ENCODE measurements at regions not wholly inside any gene's neighbourhood (a gene's known extent, or its start where the extent isn't known, plus 50 kb on each side); places are given as distances from the start of the nearest gene placed in this dataset.

DNA sequence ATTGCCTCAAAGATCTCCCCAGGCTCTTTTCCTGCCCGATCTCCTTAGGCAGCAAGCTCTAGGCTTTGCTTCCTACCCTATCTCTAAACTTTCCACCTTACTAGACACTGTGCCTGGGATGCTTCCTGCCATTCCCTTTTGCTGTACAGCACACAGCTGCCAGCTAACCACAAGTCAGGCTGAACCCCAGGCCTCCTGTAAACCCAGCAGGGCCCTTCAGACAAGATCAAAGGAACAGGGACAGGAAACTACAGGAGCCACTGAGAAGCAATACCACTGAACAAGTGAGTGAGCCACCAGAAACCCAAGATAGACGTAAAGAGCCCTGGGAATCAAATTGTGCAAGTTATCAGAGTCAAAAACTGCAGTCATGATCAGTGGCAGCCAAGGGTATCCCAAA, 180.7 kb downstream of the SUCLG1 start:
- Histone ChIP-seq H3K9me3 (ENCODE audit: control insufficient read depth, insufficient read depth, low read length) (no peaks in the 10 kb centered on the region), H3K36me3 (ENCODE audit: insufficient read depth, low read length) (no peaks in the 10 kb centered on the region), H3K9ac (ENCODE audit: low read depth, low read length) (no peak overlapping the region), H3K4me1 (ENCODE audit: insufficient read depth, low read length) (no peaks in the 10 kb centered on the region)

DNA sequence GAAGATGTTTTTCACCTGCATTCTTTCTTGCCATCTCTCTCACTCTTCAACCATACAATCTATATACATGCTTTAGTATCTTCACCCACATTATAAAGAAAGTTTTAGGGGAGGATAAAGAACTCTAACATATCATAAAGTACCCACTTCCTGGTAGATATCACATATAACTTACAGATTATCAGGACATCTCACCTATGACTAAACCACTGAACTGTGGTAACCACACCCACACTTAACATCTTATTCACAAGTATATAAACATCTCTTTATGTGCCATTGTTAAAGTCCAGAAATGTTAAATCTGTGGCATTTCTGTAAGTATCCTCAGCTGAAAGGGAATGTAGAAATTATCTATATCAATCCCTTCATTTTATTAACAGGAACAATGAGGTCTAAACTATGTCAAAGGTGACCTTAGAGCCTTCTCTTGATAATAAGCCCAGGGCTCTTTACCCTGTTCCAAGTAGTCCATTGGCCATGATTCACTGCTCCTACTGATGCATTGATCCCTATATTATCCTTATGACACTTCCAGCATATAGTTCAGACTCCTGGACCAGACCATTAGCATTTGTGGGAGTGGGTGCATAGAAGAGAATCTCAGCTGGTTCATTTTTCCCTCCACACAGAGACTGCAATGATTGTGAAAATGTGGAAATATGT, 182.4 kb downstream of the SUCLG1 start:
- H3K9me3 ChIP-seq (ENCODE audit: control insufficient read depth, insufficient read depth, low read length): no peaks in the 10 kb centered on the region
- H3K4me1 ChIP-seq (ENCODE audit: insufficient read depth, low read length): no peaks in the 10 kb centered on the region
- H3K9ac ChIP-seq (ENCODE audit: low read depth, low read length): no peak overlapping the region
- H3K36me3 ChIP-seq (ENCODE audit: insufficient read depth, low read length): no peaks in the 10 kb centered on the region

DNA sequence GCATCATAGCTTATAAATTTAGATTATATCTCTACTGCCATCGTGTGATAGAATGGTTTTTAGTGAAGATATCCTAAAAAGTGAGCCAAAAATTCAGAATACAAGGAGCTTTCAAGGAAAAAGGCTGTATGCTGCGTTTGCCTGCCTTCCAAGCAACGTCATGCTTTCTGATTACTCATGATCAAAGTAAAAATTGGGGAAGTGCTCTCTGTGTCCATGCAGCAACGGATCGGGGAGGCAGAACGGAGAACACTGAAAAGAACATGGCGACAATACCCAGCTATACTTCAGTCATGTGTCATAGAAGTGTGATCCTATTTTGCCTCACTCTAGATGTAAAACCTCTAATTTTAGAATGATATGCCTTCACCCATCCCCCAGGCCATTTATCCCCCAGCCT, 185.7 kb downstream of the SUCLG1 start:
- Histone ChIP-seq H3K9me3 (ENCODE audit: control insufficient read depth, insufficient read depth, low read length) (no peaks in the 10 kb centered on the region), H3K4me1 (ENCODE audit: insufficient read depth, low read length) (no peaks in the 10 kb centered on the region)

DNA sequence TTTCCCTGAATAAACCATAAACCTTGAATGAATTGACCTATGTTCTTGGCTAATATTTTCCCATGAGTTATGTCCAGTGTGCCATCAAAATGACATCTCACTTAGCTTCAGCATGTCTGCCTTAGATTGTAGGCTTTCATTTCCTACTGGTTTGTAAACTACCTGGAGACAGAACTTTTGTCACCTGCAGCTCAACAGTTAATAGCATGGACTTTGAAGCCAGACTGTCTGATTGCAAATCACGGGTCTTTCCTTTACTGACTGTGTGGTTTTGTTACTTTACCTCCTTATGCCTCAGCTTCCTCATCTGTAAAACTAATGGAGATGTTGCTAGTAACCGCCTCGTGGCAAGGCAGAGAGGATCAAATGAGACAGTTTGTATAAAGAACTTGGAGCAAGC, 187.1 kb downstream of the SUCLG1 start:
- Histone ChIP-seq H3K36me3 (ENCODE audit: insufficient read depth, low read length) (no peaks in the 10 kb centered on the region), H3K9me3 (ENCODE audit: control insufficient read depth, insufficient read depth, low read length) (no peaks in the 10 kb centered on the region), H3K9ac (ENCODE audit: low read depth, low read length) (no peak overlapping the region), H3K4me1 (ENCODE audit: insufficient read depth, low read length) (no peaks in the 10 kb centered on the region)

More for the DNA sequence above, 185.7 kb downstream of the SUCLG1 start:
- Histone ChIP-seq H3K9ac (ENCODE audit: low read depth, low read length) (no peak overlapping the region), H3K36me3 (ENCODE audit: insufficient read depth, low read length) (no peaks in the 10 kb centered on the region)

DNA sequence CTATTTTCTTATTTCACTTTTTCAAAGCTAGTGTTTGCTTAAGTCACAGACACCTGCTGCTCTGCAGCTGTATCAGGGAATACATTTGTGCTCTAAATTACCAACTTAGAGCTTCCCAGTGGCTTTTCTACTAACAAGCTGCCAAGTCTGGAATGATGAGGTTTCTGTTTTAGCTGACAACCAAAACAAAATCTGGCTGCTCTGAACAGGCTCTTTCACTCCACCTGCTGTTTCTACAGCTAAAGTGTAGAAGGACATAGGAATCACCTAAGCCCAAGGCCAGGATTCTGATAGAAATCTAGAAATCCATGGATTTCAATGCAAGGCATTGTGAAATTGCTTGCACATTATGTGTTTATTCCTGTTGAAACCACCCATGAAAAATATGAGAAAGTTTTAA, 201.2 kb downstream of the SUCLG1 start:
- Histone ChIP-seq H3K36me3 (ENCODE audit: insufficient read depth, low read length) (no peaks in the 10 kb centered on the region), H3K4me1 (ENCODE audit: insufficient read depth, low read length) (no peaks in the 10 kb centered on the region), H3K9ac (ENCODE audit: low read depth, low read length) (no peak overlapping the region), H3K9me3 (ENCODE audit: control insufficient read depth, insufficient read depth, low read length) (no peaks in the 10 kb centered on the region)

DNA sequence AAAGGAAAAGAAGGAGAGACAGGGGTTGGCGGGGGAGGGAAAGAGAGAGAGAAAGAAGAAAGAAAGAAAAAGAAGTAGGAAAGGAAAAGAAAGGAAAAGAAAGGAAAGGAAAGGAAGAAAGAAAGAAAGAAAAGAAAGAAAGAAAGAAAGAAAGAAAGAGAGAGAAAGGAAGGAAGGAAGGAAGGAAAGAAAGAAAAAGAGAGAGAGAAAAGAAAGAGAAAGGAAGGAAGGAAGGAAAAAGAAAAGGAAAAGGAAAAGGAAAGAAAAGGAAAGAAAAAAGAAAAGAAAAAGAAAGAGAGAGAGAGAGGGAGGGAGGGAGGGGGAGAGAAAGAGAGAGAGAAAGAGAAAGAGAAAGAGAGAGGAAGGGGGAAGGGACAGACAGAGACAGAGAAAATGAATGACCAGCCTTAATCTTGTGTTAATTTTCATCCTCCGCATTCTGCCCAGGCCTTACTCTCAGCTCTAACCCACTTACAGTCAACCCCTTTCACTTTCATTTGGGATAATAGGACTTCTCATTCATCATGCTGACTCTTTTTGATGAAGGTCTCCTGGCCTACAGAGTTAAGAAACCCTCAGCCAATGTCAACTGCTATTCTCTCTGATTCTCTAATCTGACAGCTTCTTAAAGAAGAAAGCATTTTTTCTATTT, 207.3 kb downstream of the SUCLG1 start:
- Histone ChIP-seq H3K9me3 (ENCODE audit: control insufficient read depth, insufficient read depth, low read length) (no peaks in the 10 kb centered on the region), H3K9ac (ENCODE audit: low read depth, low read length) (no peak overlapping the region), H3K36me3 (ENCODE audit: insufficient read depth, low read length) (no peaks in the 10 kb centered on the region), H3K4me1 (ENCODE audit: insufficient read depth, low read length) (no peaks in the 10 kb centered on the region)

DNA sequence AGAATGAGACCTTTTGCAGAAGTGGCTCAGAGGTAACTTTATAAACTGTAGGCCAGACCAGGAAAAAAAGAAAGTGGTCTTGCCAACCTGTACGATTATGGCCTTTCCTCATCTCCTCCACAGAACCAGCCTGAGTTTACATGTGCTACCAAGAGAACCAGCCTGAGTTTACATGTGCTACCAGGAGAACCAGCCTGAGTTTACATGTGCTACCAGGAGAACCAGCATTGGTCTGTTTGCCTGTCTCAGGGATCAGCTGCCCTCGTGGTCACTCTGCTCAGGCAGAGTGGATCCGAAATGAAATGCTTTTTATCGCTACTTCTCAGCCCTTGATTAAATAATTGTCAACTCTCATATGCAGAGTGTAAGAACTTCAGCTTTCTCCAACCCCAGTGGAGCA, 209.9 kb downstream of the SUCLG1 start:
- Histone ChIP-seq H3K9me3 (ENCODE audit: control insufficient read depth, insufficient read depth, low read length) (no peaks in the 10 kb centered on the region), H3K4me1 (ENCODE audit: insufficient read depth, low read length) (no peaks in the 10 kb centered on the region), H3K36me3 (ENCODE audit: insufficient read depth, low read length) (no peaks in the 10 kb centered on the region), H3K9ac (ENCODE audit: low read depth, low read length) (no peak overlapping the region)

DNA sequence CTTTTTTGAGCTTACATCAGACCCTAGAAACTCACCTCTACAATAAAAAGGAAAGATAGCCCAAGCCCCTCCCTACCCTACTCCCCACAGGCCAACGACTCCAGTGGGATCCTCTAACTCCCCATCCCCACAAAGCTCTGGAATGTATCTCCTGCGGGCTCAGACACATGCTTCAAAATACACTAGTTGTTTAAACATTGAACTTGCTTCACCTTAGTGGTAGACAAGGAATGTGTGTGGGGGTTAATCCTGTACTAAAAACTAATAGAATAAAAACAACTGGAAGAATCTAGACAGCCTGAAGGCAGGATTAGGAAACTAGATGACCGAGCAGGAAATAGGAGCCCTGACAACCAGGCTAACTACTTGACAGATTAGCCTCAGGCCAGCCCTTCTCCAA, 211.5 kb downstream of the SUCLG1 start:
- Histone ChIP-seq H3K4me1 (ENCODE audit: insufficient read depth, low read length) (no peaks in the 10 kb centered on the region), H3K9me3 (ENCODE audit: control insufficient read depth, insufficient read depth, low read length) (no peaks in the 10 kb centered on the region), H3K9ac (ENCODE audit: low read depth, low read length) (no peak overlapping the region), H3K36me3 (ENCODE audit: insufficient read depth, low read length) (no peaks in the 10 kb centered on the region)

DNA sequence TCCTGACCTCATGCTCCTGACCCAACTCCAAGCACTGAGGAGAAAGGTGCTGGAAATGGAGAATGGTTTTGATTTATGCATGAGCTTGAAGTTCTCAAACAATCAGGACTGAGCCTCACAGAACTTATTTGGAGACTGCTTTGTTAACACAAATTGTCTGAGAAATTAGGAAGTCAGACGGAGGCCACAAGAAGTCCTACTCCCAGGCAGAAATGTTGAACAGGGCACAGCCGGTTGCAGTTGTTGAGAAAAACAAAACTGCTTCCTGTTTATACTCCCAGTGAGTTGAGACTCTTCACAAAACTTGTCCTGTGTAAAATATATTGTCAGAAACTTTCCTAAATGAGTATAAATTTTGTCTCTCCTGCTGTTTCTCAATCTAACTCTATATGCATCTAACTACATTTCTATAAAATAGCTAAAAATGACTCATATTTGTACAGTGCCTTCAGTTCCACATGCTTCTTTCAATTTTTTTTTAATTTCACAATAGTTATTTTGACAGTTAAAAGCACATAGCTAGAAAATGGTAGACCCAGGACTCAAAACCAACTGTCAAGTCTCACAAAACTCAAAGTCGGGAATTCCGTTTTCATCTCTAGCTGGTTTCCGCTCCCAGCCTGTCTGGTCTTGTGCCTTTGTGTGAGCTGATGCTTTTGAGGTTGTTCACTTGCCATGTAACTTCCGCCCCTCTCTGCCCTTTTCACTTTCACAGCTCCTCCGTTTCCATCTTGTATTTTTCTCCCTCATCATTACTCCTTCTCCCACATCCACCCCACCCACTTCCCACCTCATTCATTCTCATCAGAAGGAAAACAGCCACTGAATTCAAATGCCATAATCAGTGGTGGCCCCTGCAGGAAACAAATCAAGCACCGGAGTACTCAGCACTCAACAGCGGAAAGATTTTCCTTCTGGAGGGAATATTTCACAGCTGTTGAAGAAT, 215.0 kb downstream of the SUCLG1 start:
- Histone ChIP-seq H3K36me3 (ENCODE audit: insufficient read depth, low read length) (no peaks in the 10 kb centered on the region), H3K9ac (ENCODE audit: low read depth, low read length) (no peak overlapping the region), H3K4me1 (ENCODE audit: insufficient read depth, low read length) (no peaks in the 10 kb centered on the region), H3K9me3 (ENCODE audit: control insufficient read depth, insufficient read depth, low read length) (no peaks in the 10 kb centered on the region)

DNA sequence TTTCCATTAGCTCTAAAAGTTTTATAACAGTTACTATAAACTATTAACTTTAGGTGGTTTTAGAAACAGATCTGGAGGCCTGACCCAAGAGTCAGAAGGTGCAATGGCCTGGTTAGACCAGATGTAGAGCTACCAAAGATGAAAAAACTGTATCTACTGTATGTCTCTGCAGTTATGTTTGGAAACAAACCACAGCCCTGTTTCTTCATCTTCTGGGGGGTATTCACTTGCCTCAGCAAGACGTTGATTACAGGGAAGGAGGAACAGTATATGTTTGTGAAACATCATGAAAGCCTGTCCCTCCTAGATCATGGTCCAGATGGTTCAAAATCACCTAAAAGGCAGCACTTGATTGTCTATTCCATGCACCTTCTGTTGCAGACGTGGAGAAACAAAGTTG, 220.2 kb downstream of the SUCLG1 start:
- H3K36me3 ChIP-seq (ENCODE audit: insufficient read depth, low read length): no peaks in the 10 kb centered on the region
- H3K9me3 ChIP-seq (ENCODE audit: control insufficient read depth, insufficient read depth, low read length): no peaks in the 10 kb centered on the region
- H3K4me1 ChIP-seq (ENCODE audit: insufficient read depth, low read length): no peaks in the 10 kb centered on the region
- no peak overlapping the region for H3K9ac ChIP-seq (ENCODE audit: low read depth, low read length)

DNA sequence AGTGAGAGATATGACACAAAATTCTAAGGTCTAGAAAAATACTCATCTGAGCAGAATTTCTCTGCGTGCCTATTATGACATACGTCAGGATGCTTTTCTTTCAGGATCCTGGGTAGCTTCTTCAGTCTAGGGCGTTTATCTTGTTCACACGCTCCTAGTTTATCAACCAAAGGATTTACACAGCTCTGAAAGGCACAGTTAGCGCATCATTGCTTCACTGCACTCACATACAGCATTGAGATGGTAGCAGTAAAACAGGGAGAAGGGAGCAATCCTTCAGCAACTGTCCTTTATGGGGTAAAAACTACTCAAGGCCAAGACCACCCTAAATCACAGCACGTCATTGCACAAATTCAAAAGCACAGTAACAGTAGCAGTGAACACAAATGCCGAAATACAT, 222.8 kb downstream of the SUCLG1 start:
- Histone ChIP-seq H3K9me3 (ENCODE audit: control insufficient read depth, insufficient read depth, low read length) (no peaks in the 10 kb centered on the region), H3K9ac (ENCODE audit: low read depth, low read length) (no peak overlapping the region), H3K36me3 (ENCODE audit: insufficient read depth, low read length) (no peaks in the 10 kb centered on the region), H3K4me1 (ENCODE audit: insufficient read depth, low read length) (no peaks in the 10 kb centered on the region)

DNA sequence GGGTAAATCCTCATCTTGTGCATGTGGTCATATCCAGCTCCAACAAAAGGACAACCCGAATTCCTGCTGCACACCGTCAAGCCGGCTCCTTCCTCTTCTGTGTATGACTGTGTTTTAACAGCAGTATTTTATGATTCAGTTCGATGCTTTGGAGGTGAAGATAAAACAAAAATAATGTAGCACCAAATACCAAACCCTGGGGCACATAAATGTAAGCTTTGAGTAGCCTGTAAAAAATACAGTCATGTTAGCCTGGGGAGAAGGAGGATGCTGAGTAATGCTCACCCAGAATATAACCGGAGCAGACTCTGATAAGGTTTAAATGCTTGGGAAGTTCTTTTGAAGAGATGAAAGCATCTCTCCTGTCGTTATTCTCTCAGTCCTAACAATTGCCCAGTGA, 225.0 kb downstream of the SUCLG1 start:
- Histone ChIP-seq H3K4me1 (ENCODE audit: insufficient read depth, low read length) (no peaks in the 10 kb centered on the region), H3K9ac (ENCODE audit: low read depth, low read length) (no peak overlapping the region), H3K9me3 (ENCODE audit: control insufficient read depth, insufficient read depth, low read length) (no peaks in the 10 kb centered on the region), H3K36me3 (ENCODE audit: insufficient read depth, low read length) (no peaks in the 10 kb centered on the region)

DNA sequence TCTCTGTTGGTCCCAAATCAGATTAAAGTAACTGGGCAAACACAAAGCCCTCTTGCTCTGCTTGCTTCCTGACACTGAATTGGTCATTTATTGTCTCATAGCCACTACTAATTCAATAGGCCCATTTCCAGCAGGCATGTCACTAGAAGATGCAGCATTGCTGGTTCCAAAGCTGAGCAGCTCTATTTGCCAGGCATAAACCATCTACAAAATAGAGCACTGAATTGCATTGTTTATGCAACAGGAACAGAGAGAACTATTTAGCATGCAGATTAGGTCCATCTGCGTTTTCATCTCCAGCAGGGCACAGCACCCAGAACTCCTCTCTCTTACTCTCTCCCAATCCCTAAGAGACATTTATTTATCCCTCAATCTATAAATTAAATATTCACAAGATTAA, 227.6 kb downstream of the SUCLG1 start:
- Histone ChIP-seq H3K36me3 (ENCODE audit: insufficient read depth, low read length) (no peaks in the 10 kb centered on the region), H3K4me1 (ENCODE audit: insufficient read depth, low read length) (no peaks in the 10 kb centered on the region), H3K9ac (ENCODE audit: low read depth, low read length) (no peak overlapping the region), H3K9me3 (ENCODE audit: control insufficient read depth, insufficient read depth, low read length) (no peaks in the 10 kb centered on the region)

DNA sequence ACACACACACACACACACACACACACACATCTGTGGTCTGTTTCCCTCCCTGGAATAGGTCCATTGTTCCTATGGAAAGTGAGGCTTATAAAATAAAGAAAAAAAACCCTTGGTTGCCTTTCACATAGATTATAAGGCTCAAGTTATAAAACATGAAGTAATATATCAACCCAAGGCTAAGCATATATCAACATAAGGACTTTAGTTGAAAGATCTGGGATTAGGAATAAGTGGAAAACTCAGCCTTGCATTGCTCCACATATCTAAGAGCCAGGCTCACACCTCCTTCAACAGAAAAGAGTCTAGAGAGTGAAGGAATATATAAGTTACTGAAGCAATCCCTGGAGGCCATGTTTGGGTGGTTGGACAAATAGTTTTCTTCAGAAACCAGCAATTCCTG, 235.0 kb downstream of the SUCLG1 start:
- peaks cover 5% of the 10 kb centered on the region for H3K4me1 ChIP-seq (ENCODE audit: insufficient read depth, low read length)
- H3K9me3 ChIP-seq (ENCODE audit: control insufficient read depth, insufficient read depth, low read length): peaks cover 4% of the 10 kb centered on the region; the same call in 1 of the 2 replicates
- no peak overlapping the region for H3K9ac ChIP-seq (ENCODE audit: low read depth, low read length)
- no peaks in the 10 kb centered on the region for H3K36me3 ChIP-seq (ENCODE audit: insufficient read depth, low read length)

DNA sequence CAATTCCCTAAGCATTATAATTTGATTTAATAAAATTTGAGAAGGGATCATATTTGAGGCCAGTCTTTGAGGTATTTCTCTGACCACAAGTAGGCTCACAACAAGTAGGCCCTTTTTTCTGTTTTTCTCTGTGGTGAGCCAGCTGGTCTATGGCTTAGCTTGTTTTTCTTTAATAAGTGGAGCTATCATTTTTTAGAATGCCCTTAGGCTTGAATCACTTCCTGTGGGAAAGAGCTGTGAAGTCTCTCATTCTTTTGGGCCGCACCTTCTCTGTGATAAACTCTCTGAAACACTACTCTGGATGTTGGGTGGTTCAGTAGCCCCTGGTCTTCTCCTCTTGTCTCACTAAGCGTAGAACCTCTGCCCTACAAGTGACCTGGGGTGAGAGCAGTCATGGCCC, 235.9 kb downstream of the SUCLG1 start:
- peaks cover 5% of the 10 kb centered on the region for H3K4me1 ChIP-seq (ENCODE audit: insufficient read depth, low read length)
- H3K9ac ChIP-seq (ENCODE audit: low read depth, low read length): no peak overlapping the region
- H3K36me3 ChIP-seq (ENCODE audit: insufficient read depth, low read length): no peaks in the 10 kb centered on the region
- H3K9me3 ChIP-seq (ENCODE audit: control insufficient read depth, insufficient read depth, low read length): peaks cover 4% of the 10 kb centered on the region; the same call in 1 of the 2 replicates
